SK-N-SH treated with all-trans-retinoic acid at 6 μM for 48 hours (cell line): ENCODE measurements at regions not wholly inside any gene's neighbourhood (a gene's known extent, or its start where the extent isn't known, plus 50 kb on each side); places are given as distances from the start of the nearest gene placed in this dataset.

Experiments used
- ZC3H10 ChIP-seq: fragments of 250-450 bp; sonication (Bioruptor Pico); IDR thresholded peaks from 2 replicates; pipeline ENCODE4 v1.5.1; 2021; ENCODE audit warnings: mild to moderate bottlenecking, moderate library complexity
- ZFP30 ChIP-seq: fragments of 450-650 bp; formaldehyde crosslinking; IDR thresholded peaks from 2 replicates; pipeline ENCODE4 v1.5.0; 2022; ENCODE audit warnings: mild to moderate bottlenecking, moderate library complexity
- TF ChIP-seq, protein P1 (sequence below): fragments of 250-450 bp; sonication (Bioruptor Pico); IDR thresholded peaks from 2 replicates; pipeline ENCODE4 v1.5.1; 2020; ENCODE audit warnings: low read depth, mild to moderate bottlenecking, moderate library complexity
- TF ChIP-seq, protein P2 (sequence below): fragments of 250-450 bp; sonication (Bioruptor Pico); IDR thresholded peaks from 2 replicates; pipeline ENCODE4 v1.8.0; 2020; ENCODE audit warnings: mild to moderate bottlenecking, moderate library complexity, borderline replicate concordance
- TF ChIP-seq, protein P3 (sequence below): fragments of 250-450 bp; sonication (Bioruptor Pico); IDR thresholded peaks from 2 replicates; pipeline ENCODE4 v1.5.1; 2021; ENCODE audit warnings: mild to moderate bottlenecking, moderate library complexity

- TF ChIP-seq, protein P1, sequence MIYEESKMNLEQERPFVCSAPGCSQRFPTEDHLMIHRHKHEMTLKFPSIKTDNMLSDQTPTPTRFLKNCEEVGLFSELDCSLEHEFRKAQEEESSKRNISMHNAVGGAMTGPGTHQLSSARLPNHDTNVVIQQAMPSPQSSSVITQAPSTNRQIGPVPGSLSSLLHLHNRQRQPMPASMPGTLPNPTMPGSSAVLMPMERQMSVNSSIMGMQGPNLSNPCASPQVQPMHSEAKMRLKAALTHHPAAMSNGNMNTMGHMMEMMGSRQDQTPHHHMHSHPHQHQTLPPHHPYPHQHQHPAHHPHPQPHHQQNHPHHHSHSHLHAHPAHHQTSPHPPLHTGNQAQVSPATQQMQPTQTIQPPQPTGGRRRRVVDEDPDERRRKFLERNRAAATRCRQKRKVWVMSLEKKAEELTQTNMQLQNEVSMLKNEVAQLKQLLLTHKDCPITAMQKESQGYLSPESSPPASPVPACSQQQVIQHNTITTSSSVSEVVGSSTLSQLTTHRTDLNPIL (CRISPR knock-in tag) = no peak
- TF ChIP-seq, protein P2, sequence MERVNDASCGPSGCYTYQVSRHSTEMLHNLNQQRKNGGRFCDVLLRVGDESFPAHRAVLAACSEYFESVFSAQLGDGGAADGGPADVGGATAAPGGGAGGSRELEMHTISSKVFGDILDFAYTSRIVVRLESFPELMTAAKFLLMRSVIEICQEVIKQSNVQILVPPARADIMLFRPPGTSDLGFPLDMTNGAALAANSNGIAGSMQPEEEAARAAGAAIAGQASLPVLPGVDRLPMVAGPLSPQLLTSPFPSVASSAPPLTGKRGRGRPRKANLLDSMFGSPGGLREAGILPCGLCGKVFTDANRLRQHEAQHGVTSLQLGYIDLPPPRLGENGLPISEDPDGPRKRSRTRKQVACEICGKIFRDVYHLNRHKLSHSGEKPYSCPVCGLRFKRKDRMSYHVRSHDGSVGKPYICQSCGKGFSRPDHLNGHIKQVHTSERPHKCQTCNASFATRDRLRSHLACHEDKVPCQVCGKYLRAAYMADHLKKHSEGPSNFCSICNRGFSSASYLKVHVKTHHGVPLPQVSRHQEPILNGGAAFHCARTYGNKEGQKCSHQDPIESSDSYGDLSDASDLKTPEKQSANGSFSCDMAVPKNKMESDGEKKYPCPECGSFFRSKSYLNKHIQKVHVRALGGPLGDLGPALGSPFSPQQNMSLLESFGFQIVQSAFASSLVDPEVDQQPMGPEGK = no peak
- TF ChIP-seq ZFP30 (CRISPR knock-in tag) = no peak
- no peak for TF ChIP-seq ZC3H10
- TF ChIP-seq, protein P3, sequence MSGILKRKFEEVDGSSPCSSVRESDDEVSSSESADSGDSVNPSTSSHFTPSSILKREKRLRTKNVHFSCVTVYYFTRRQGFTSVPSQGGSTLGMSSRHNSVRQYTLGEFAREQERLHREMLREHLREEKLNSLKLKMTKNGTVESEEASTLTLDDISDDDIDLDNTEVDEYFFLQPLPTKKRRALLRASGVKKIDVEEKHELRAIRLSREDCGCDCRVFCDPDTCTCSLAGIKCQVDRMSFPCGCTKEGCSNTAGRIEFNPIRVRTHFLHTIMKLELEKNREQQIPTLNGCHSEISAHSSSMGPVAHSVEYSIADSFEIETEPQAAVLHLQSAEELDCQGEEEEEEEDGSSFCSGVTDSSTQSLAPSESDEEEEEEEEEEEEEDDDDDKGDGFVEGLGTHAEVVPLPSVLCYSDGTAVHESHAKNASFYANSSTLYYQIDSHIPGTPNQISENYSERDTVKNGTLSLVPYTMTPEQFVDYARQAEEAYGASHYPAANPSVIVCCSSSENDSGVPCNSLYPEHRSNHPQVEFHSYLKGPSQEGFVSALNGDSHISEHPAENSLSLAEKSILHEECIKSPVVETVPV (CRISPR knock-in tag) = no peak
Measured at GRCh38 chr11:34788642-34789041, 127.5 kb downstream of the APIP start.
